ENCODE measurements at regions not wholly inside any gene's neighbourhood (a gene's known extent, or its start where the extent isn't known, plus 50 kb on each side); places are given as distances from the start of the nearest gene placed in this dataset.

DNA sequence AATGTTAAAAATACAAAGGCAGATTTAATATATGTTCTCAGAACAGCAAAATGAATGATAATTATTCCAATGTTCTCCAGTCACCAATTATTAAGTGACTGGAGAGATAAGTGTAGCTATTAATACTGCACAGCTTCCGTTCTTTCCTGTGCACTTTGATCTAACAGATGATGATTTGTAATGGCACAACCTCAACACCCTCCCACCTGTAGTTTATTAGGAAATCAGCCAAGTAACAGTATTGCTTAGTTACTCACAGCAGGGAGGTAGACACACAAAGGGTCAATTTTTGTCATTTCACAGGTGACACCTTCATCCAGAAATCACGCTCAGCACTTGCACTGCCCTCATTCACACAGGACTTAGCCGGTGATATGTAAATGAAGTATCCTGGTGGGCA lies 688.1 kb downstream of the EPHA3 start:
- TF ChIP-seq, protein P1, sequence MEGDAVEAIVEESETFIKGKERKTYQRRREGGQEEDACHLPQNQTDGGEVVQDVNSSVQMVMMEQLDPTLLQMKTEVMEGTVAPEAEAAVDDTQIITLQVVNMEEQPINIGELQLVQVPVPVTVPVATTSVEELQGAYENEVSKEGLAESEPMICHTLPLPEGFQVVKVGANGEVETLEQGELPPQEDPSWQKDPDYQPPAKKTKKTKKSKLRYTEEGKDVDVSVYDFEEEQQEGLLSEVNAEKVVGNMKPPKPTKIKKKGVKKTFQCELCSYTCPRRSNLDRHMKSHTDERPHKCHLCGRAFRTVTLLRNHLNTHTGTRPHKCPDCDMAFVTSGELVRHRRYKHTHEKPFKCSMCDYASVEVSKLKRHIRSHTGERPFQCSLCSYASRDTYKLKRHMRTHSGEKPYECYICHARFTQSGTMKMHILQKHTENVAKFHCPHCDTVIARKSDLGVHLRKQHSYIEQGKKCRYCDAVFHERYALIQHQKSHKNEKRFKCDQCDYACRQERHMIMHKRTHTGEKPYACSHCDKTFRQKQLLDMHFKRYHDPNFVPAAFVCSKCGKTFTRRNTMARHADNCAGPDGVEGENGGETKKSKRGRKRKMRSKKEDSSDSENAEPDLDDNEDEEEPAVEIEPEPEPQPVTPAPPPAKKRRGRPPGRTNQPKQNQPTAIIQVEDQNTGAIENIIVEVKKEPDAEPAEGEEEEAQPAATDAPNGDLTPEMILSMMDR (IDR thresholded peaks at IDR 0.05), result no peak
- DNase-seq (ENCODE audit: low spot score), result no peak
- H3K27ac ChIP-seq, result no peak overlapping the region
- no peak overlapping the region for H3K4me3 ChIP-seq

DNA sequence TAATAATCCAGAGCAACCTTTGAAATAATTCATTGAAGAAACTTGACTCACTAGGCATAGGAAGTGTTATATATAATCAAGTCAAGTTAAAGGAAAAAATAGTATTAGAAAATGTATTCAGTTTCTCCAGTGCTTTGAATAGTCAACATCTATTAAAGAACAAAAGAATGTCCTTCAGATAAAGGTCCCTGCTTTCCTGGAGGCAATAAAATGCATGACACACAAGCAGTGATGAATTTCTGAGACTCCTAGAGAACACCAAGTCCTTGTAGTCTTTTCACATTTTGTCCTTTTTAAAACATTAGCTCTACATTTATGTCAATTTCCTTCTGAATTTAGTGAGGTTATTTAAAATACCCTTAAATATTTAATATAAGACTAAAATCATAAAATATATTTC lies 695.5 kb downstream of the EPHA3 start:
- DNase-seq (ENCODE audit: low spot score), result no peak
- no peak overlapping the region for H3K4me3 ChIP-seq
- TF ChIP-seq, protein P1 (IDR thresholded peaks at IDR 0.05), result no peak
- no peak overlapping the region for H3K27ac ChIP-seq

DNA sequence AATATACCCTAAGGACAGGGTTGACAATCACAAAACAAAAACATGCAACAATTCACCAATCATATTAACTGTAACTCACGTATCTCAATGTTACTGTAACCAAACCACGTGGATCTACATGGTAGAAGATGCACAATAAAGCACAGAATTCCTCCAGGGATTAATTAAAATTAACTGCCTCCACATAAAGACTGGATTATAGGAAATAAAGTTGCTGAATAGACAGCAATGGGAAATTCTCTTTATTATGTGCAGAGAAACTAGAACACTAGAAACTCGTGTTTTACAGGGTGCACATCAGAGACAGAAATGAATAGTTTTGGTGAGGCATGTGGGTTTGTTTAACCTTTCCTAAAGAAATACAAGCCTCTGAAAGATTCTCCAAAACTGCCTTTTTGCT lies 696.3 kb downstream of the EPHA3 start:
- TF ChIP-seq, protein P1 (IDR thresholded peaks at IDR 0.05), result no peak
- no peak overlapping the region for H3K4me3 ChIP-seq
- H3K27ac ChIP-seq, result no peak overlapping the region
- DNase-seq (ENCODE audit: low spot score), result no peak

DNA sequence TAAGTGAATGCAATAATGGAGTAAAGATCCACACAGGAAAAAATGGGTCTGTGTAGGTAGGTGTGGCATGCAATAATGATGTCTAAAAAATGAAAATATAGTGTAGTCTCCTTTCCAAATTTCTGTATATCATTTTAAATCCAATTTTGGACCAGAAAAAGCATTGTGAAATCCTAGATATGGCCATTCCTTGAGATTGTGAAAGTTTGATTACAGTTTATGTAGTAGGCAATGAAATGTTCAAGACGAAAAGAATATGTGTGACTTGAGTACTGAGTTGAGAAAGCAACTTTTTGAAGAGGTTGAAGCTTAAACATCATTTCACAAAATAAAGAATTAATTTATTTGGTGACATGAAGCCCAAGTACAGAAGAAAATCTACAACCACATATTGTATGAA lies 698.7 kb downstream of the EPHA3 start:
- no peak overlapping the region for H3K27ac ChIP-seq
- no peak for DNase-seq (ENCODE audit: low spot score)
- TF ChIP-seq, protein P1 (IDR thresholded peaks at IDR 0.05), result no peak

DNA sequence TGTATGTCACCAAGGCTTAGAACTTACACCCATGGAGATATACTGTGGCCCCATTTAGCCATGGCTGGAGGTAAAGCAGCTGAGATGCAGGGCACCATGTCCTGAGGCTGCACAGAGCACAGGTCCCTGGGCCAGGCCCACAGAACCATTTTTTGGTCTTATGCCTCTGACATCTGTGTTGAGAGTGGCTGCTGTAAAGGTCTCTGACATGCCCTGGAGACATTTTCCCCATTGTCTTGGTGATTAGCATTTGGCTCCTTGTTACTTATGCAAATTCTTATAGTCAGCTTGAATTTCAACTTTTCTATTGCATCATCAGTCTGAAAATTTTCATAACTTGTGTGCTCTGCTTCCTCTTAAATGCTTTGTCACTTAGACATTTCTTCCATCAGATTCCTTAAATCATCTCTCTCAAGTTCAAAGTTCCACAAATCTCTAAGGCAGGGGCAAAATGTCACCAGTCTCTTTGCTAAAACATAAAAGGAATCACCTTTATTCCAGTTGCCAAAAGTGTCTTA lies 701.3 kb downstream of the EPHA3 start:
- no peak for DNase-seq (ENCODE audit: low spot score)
- TF ChIP-seq, protein P1 (IDR thresholded peaks at IDR 0.05), result no peak
- no peak overlapping the region for H3K4me3 ChIP-seq
- H3K27ac ChIP-seq, result no peak overlapping the region

More for the DNA sequence above, 698.7 kb downstream of the EPHA3 start:
- no peak overlapping the region for H3K4me3 ChIP-seq

DNA sequence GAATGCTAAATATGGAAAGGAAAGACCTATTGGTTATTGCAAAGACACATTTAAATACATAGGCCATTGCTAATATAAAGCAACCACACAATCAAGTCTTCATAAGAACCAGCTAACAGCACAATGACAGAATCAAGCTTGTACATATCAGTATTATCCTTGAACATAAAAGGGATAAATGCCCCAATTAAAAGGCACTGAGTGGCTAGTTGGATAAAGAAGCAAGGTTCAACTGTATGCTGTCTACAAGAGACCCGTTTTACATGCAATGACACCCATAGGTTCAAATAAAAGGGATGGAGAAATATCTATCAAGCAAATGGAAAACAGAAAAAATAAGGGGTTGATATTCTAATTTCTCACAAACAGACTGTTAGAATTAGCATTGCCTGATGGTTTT lies 706.1 kb downstream of the EPHA3 start:
- Histone ChIP-seq H3K27ac (no peak overlapping the region), H3K4me3 (no peak overlapping the region)
- TF ChIP-seq, protein P1 (IDR thresholded peaks at IDR 0.05), result no peak
- no peak for DNase-seq (ENCODE audit: low spot score)

DNA sequence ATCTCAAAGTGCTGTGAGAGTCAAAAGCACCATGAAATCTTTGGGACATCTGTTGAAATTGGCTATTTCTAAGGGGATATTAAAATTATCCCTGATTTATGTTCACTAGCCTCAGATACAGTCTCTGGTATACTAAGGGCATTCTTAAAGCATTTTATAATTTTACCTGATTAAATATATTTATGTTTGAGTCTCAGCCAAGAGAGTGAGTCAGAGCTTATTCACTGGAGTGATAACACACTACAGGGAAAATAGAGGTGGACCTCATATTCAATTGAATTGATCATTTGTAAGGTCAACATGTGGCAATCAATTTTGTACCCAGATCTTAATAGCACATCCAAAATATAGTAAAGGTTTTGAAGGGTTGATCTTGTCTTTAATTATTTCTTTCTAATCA lies 733.6 kb downstream of the EPHA3 start:
- TF ChIP-seq, protein P1 (IDR thresholded peaks at IDR 0.05), result no peak
- no peak overlapping the region for H3K27ac ChIP-seq
- H3K4me3 ChIP-seq, result no peak overlapping the region
- no peak for DNase-seq (ENCODE audit: low spot score)

Data from coronary artery (tissue), 2 donors.